UCSD-AML1 (cell line): ENCODE measurements at regions not wholly inside any gene's neighbourhood (a gene's known extent, or its start where the extent isn't known, plus 50 kb on each side); places are given as distances from the start of the nearest gene placed in this dataset.
"Not testable (repeated sequence)": the region's sequence is repeated elsewhere in the genome, so short reads cannot be mapped to it uniquely, and the experiment has no call there.

Experiments used
- DNase-seq: peaks from one replicate; lab custom pipeline; 2025; ENCODE audit not compliant: unreplicated experiment; lab: John Stamatoyannopoulos, UW

DNA sequence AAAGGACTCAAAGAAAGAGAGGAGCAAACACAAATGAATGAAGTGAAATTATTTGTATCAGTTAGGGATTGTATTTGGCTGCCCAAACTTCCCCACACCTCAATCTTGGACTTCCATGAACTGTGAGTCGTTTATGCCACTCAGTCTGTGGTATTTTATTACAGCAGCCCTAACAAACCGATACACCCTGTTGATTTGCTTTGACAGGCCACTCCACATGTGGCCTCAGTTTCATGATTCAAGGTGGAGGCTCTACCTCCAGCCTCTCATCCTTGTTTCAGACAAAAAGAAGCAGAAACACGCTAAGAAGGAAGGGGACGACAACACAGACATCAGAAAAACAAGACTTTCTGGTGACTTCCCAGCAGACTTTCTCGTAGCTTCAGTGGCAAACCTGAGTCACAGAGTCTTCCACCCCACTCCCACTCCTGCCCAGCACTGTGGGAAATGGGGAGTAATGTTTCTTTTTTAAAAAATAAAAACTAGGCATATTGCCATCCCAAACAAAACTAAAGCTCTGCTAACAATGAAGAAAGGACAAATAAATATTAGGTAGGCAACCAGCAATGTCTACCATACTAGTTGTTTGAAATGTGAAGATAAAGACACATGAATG lies 52.2 kb upstream of the ABCA1 start:
- no peak for DNase-seq

DNA sequence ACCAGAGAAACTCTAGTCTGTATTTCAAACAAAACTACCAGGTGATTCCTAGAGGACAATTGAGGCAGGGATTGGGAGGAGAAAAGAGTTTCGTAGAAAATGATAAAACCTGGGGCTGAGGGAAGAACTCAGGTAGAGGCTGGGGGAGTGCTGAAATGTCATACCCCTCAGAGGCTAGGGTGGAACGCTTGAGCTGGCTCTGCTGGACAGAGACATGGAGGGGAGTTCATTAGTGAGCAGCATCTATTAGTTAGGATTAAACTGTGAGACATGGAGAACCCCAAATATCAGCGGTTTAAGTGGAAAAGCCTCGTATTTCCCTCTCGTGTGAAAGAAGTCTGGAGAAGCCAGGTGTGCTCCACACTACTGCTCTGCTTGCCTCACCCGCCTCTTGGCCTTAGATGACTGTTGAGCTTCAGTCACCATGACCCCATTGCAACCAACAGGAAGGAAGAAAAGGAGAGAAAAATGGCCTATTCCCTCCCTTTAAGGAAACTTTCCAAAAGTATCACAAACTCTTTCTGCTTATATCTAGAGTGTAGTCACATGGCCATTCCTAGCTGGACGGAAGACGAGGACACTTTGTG lies 53.7 kb upstream of the ABCA1 start:
- no peak for DNase-seq

DNA sequence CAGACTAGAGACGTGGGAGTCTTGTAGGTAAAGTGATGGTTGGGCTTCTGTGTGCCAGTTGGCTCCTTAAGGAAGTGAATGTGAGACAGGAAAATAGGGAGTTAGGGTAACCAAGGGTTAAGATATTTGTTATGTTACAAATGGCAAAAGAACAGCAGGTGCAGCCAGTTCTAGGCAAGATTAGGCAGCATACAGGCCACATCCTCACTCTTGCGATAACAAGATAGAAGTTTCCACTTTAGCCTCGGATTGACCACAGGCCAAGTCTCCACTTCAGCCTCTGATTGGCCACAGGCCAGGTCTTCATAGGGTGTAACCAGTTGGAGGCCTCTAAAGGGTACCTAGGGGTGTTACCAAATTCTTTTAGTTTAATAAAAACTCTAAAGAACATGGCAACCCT lies 54.6 kb upstream of the ABCA1 start:
- peak; percentile 23 for DNase-seq

DNA sequence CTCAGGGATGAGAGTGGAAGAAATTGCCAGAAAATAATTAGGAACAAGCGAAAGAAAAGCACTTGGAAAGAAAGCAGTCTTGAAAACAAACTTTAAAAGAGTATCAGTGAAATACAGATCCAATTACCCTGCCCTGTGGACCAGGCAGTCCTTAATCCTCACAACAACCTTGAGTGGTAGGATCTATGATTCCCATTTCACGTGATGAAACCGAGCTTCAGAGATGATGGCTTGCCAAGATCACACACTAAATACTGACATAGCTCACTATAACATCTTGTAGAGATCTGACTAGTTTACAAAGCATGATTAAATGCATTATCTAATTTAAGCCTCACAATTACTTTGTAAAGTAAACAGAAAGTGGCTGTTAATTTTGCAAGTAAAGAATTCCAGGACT lies 55.5 kb upstream of the ABCA1 start:
- no peak for DNase-seq

DNA sequence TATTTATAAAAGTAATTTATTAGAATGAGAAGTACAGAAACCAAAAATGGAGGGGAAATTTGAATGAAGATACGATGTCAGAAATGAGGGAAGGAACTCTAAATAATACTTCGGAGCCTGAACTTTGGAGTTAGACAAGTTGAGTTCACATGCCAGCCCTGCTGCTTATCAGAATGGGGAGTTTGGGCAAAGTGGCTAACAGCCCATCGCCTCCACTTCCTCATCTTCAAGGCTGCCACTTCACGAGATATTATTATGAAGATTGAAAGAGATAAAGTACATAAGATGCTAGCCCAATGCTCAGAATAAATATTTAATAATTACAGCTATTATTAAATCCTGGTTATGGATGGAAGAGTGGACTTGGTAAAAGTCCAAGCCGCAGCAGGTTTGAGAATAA lies 56.2 kb upstream of the ABCA1 start:
- DNase-seq = peak; percentile 15

DNA sequence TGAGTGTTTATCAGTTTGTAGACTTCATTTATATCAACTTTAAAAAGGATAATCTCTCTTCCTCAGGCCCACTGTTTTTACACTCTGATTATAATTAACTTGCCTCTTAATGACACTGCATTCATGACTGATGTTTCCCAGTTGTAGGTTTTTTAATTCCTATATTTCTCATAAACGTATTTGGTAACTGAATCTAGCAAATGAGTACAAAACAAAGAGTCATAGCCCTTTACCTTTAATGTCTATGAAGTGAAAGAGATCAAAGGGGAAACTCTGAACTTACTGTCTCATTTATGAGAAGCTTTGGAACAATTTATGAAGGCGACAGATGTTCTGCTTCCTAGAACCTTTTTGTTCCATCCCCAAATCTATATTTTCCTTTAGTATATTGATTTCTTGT lies 56.6 kb upstream of the ABCA1 start:
- DNase-seq = no peak

DNA sequence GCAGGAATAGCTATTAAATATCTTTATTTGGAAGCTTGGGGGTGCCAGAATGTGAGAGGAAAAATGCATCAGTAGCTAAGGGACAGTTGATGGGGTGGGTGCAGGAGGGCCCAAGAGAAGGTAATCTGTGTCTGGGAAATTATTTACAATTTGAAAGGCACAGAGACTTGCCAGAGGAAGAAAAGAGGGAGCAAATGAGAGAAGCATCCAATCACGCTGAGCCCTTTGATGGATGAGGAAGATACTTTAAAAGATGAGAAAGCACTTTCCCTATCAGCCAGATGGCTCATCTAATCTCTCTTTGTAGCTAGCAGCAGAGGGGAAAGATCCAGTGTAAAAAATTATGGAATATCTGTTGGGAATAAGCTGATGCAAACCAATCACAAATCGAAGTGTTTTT lies 57.0 kb upstream of the ABCA1 start:
- DNase-seq = no peak

DNA sequence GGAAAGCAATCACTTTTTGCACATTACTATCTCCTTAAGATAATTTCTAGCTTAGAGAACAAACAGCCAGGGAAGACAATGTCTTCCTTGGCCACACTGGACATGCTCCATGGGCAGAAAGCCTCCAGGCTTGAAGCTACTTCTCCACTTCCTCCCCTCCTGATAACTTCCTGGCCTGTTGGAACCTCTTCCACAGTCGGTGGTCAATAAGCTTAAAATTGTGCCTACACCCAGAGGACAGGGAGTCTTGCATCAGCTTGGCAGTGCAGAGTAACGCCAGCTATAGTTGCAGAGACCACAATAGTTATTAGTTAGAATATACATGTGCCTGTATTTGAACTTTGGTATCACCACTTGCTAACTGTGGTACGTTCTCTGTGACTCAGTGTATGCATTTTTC lies 58.1 kb upstream of the ABCA1 start:
- no peak for DNase-seq

DNA sequence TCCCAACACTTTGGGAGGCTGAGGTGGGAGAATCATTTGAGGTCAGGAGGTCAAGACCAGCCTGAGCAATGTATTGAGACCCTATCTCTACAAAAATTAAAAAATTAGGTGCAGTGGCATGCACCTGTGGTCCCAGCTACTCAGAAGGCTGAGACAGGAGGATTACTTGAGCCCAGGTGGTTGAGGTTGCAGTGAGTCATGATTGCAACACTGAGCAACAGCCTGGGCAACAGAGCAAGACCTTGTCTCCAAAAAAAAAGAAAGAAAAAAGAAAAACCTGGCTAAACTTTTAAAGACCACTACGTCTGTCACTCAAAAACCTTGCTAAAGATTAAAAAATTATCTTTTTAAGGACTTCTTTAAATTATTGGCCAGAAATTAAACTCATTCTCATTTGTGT lies 59.8 kb upstream of the ABCA1 start:
- DNase-seq = no peak

DNA sequence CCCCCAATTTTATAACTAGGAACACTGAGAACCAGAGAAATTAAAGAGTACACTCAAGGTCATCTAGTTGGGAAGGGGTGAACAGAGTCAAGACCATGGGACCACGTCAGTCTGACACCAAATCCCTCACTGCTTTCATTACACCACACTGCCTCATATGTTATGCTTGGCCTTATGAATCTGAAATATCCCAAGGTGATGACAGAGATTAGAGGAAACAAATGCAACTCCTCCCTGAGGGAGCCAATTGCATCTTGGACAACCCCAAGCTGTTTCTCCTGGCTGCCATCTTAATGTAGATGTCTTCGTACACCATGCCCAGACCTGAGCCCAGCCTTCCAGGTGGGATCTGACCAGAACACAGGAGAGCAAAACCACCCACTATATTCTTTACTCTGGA lies 60.6 kb upstream of the ABCA1 start:
- DNase-seq = no peak

DNA sequence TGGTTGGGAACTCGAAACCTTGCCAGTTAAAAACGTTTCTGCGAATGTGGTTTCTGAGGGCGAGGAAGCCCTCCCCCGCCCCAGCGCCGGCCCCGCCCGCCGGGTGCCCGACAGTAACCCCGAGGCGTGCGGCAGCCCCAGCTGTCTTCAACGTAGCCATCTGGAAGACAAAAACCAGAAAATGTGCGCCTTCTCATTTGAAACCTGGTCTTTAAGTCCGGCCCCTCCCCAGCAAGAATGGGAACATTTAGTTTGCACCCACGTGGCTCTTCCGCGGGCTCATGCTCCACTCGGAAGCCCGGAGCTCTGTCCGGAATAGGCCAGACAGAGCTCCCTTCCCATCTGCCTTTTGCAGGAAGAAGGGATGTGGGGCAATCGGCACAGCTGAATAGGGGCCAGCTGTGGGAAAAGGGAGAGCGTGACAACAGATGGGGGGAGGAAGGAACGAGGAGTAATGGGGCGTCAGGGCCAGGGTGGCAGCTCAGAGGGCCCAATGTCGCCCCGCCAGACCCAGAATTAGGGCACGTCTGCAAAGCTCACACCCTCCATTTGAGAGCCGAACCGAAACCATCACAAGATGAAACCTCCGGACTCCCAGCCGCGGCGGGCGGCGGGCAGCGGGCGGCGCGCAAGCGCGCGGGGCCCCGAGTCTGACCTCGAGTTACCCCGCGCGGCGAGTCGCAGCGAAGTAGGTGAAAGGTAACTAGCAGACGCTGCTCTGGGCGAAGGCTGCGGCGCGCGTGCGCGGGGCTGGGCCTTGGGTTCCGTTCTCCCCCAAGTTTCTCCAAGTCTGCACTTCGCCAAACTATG lies 63.4 kb upstream of the ABCA1 start:
- peak; percentile 76 for DNase-seq

DNA sequence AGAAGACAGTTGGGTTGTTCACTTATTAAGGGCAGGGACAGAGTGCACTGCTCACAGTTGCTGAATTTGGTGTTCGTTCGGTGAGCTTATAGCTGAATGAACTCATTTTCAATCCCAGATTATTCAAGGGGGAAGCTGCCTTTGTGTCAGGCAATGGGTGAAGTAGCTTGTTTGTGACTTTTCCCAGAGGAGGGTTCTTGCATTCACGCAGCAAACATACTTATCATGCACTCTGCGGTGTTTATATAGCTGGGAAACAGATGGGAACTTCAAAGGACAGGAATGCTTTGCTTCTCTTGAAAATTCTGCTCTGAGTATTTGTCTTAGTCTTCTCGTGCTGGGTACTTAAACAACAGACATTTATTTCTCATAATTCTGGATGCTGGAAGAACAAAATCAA lies 64.7 kb upstream of the ABCA1 start:
- no peak for DNase-seq

DNA sequence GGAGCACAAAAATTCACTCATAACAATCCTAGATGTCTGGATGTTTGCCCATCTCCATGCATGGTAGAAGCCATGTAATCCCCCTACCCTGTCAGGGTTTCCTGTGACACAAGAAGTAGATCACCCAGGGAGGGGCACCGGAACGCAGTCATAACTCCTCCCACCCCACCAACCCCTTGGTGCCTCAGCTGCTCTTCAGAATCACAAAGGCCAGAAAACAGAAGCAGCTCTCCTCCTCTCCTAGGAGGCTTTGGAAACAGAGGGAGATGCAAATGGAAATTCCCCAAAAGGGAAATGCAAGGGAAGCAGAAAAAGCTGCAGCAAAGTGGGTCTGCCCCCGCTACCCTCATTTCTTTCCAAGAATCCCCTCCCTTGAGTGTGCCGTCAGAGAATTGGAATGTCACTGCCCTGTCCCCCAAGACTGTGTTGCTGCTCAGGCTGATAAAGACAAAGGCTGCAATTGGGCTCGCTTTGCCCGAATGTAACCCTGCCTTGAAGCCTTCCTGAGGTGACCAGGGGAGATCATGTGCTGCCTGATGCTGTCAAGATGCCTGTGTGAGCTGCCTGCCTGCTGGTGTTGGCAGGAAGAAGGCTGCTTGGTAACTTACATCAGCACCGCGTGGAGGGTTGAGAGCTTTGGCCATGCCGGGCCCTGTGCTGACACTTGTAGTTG lies 65.5 kb upstream of the ABCA1 start:
- DNase-seq = peak; percentile 23

DNA sequence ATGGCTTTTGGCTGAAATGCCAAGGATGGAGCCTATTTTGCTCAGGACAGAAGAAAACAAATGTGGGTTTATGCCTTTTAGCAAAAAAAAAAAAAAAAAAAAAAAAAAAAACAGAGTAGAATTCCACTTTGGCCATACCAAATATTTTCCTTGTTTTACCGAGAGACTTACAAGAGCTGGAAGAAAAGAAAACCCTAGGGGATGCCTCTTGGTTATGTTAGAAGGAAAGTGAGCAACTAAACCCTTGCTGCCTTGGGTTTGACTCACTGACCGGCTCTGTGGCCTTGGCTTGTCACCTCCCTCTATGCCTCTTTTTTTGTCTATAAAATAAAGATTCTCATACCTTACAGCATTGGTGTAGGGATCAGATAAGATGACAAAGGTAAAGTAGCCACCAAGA lies 69.6 kb upstream of the ABCA1 start:
- DNase-seq = no peak

DNA sequence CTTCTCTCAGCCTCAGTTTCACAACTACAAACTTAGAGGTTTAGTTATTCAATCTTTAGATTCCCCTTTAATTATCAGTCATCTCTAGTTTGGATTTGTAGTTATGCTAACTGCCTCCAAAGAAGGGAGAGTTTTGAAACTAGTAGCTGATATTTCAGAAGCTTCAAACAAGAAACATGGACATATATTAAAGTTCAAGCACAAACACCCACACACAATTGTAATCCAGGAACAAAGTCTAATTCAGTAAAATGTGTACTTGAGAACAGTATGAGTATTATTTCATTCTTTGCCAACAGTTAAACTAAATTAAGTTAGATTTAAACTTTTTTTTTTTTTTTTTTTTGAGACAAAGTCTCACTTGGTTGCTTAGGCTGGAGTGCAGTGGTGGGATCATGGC lies 71.2 kb upstream of the ABCA1 start:
- no peak for DNase-seq

DNA sequence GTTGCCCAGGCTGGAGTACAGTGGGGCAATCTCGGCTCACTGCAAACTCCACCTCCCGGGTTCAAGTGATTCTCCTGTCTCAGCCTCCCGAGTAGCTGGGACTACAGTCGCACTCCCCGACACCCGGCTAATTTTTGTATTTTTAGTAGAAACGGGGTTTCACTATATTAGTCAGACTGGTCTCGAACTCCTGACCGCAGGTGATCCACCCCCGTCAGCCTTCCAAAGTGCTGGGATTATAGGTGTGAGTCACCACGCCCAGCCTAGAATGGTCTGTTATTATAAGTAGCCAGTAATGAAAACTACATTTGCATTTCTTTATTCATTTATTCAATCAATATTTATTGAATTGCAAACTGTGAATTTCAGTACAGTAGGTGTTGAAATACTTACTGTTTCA lies 72.6 kb upstream of the ABCA1 start:
- DNase-seq = not testable (repeated sequence)

DNA sequence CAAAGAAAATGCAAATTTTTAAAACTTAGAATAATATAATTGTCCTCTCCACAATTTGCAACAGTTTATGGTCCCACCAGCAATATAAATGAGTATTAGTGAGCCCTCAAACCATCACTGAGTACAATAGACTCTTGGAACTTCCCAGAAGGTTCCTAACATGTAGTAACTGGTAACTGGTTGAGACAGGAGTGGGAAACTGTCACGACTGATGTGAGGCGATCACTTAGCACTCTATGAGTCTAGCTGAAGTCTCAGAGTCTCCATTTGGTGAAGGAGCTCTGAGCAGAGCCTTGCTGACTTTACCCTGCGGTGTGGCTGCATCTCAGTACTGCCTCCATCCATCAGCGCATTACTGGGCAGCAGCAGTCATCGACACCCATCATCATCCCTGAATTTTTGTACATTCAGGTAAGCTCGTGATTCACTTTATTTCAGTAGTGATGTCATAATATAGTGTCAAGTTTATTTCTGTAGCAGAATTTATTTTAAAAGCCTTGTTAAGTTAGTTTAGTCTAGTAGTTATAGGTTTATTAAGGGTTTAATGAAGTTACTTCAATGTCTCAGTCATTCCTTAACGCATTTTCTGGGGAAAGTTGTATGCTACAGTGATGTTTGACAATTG lies 76.6 kb upstream of the ABCA1 start:
- no peak for DNase-seq

DNA sequence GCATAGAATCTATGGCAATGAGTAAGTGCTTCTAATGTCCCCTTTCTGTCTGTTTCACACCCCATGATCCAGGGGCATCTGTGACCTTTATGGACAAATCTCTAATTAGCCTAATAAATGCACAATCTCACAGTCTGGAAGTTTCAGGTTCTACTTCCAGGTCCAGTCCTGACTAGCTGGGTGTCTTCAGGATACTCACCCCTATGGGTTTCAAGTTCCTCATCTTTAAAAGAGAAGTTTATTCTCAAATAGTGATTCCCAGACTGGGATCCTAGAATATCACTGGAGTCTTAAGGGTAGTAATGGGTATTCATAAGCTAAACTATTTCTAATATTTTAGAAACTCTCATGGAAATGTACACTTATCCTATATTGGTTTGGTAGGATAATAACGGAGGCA lies 77.2 kb upstream of the ABCA1 start:
- DNase-seq = no peak

DNA sequence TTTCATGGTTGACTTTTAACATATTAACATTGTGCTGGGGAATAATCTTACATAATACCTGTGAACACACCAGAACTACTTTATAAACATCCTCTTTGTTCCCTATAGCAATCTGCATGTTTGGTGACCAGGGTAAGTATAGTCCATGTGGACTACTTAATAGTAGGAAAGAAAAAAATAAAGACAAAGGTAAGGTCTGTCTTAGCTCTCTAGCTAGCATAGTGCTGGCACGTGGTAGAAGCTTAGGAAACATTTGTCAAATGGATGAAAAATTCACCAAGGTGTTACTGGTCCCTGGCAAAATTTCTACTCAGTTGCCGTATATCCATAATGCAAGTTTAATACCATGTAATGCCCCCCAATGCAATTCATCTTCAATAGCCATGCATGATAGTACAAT lies 78.6 kb upstream of the ABCA1 start:
- DNase-seq = no peak

DNA sequence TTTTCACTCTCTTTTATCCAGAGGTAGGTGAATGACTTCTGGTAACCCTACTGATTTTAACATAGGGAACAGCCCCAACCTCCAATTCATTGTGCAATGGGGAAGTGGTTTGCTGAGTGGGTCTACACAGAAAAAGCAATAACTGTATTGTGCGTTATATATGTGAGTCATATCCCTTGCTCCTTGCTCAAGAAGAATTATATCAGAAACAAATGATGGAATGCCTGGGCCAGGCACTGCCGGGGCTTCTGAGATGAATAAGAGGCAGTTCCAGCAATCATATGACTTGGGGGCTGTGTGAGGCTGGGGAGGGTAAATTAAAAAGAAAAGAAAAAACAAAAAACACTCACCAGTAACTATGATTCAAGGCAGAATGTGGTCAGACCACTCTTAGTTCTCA lies 79.2 kb upstream of the ABCA1 start:
- peak; percentile 32 for DNase-seq

DNA sequence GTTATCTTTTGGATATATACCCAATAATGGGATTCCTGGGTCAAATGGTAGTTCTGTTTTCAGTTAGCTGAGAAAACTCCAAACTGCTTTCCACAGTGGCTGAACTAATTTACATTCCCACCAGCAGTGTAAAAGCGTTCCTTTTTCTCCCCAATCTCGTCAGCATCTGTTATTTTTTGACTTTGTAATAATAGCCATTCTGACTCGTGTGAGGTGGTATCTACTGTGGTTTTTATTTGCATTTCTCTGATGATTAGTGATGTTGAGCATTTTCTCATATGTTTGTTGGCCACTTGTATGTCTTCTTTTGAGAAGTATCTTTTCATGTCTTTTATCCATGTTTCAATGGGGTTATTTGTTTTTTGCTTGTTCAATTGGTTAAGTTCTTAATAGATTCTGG lies 82.1 kb upstream of the ABCA1 start:
- not testable (repeated sequence) for DNase-seq

DNA sequence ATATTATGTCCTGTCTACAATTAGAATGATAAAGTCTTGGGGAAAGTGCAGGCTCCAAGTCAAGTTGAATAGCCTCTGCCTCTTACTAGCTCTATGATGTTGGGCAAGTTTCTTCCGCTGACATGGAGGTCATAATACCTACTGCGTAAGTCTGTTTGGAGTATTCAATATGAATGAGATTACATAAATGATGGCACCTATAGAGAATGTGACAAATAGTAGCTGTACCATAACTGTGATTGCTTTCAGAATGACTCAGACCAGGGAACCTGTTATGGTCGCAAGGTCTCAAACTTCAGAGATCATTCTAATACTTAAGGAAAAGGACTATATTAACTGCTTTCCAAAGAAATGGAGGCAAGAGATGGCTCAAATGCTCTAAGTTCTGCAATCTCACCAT lies 94.0 kb upstream of the ABCA1 start:
- no peak for DNase-seq
